ENCODE measurements at regions not wholly inside any gene's neighbourhood (a gene's known extent, or its start where the extent isn't known, plus 50 kb on each side); places are given as distances from the start of the nearest gene placed in this dataset.

DNA sequence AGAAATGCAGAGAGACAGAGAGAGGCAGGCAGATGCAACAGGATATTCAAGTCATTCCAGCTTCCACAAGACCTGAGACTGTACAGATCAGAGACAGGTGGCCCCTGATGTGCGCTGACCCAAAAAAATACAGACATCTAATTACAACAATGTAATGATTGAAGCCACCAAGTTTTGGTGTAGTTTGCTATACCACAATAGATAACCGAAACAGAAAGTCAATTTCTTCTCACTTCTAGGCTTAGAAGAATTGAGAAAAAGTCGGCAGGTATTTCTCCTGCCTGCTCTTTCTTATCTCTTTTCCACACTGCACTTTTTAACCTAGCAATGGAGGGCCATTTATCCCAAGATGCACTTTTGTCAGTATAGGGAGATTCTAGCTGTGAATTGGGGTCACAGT is 949.2 kb downstream of the CDH11 start:
- intact Hi-C loops (cut with DNase I) = no loop called here
- no peaks in the 10 kb centered on the region for H3K27me3 ChIP-seq
- TF ChIP-seq, protein P1, sequence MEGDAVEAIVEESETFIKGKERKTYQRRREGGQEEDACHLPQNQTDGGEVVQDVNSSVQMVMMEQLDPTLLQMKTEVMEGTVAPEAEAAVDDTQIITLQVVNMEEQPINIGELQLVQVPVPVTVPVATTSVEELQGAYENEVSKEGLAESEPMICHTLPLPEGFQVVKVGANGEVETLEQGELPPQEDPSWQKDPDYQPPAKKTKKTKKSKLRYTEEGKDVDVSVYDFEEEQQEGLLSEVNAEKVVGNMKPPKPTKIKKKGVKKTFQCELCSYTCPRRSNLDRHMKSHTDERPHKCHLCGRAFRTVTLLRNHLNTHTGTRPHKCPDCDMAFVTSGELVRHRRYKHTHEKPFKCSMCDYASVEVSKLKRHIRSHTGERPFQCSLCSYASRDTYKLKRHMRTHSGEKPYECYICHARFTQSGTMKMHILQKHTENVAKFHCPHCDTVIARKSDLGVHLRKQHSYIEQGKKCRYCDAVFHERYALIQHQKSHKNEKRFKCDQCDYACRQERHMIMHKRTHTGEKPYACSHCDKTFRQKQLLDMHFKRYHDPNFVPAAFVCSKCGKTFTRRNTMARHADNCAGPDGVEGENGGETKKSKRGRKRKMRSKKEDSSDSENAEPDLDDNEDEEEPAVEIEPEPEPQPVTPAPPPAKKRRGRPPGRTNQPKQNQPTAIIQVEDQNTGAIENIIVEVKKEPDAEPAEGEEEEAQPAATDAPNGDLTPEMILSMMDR (IDR thresholded peaks at IDR 0.05) = no peak
- TF ChIP-seq POLR2A (IDR thresholded peaks at IDR 0.05) = no peak
- no peak overlapping the region for H3K4me3 ChIP-seq (replicated peaks in 1 of 3)
- whole genome bisulfite sequencing, 2 donors = 63 to 82% methylated on average over 3 of the region's 3 CpGs
- H3K36me3 ChIP-seq = no peaks in the 10 kb centered on the region
- H3K4me1 ChIP-seq = no peaks in the 10 kb centered on the region
- H3K9me3 ChIP-seq = no peaks in the 10 kb centered on the region
- no peak overlapping the region for H3K27ac ChIP-seq
- DNase-seq = no peak

DNA sequence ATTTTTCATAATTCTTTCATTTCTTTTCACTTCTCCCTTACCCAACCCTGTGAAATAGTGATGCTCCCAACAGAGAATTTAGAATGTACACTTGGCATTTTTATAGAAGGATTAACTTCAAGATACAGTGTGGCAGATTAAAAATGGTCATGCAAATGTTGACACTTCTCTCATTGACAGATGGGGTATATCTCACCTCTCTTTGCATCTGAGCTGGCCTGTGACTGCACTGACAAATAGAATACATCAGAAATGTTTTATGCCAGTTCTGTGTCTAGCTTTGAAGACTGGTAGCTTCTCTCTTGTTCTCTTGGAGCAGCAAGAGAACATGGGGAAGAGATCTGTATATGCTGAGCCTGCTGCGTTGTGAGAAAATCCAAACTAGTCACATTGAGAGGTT is 949.6 kb downstream of the CDH11 start:
- no peak for TF ChIP-seq POLR2A (IDR thresholded peaks at IDR 0.05)
- TF ChIP-seq, protein P1 (IDR thresholded peaks at IDR 0.05) = no peak
- no peak for DNase-seq
- no peaks in the 10 kb centered on the region for H3K27me3 ChIP-seq
- no peaks in the 10 kb centered on the region for H3K4me1 ChIP-seq
- H3K36me3 ChIP-seq = no peaks in the 10 kb centered on the region
- WGBS, 2 donors = 88 to 89% methylated on average over 1 of the region's 1 CpG
- H3K9me3 ChIP-seq = no peaks in the 10 kb centered on the region
- H3K4me3 ChIP-seq (replicated peaks in 1 of 3) = no peak overlapping the region
- H3K27ac ChIP-seq = no peak overlapping the region
- intact Hi-C loops (cut with DNase I) = no loop called here

DNA sequence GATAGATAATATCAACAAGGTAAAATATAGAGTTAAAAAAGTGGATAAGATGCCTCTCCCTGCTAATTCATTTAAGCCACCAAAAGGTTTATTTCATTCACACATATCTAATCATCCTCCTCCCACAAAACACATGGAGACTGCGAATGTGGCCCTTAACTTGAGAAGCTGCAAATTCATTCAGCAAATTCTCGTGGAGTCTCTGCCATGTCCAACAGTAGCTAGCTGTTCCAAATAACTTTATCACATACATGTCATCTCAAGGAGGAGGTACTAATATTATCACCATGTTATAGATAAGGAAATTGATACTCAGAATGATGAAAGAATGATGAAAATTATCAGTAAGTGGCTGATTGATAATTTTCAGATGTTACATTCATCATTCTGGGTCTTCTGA is 950.2 kb downstream of the CDH11 start:
- TF ChIP-seq, protein P1 (IDR thresholded peaks at IDR 0.05) = no peak
- no peak for TF ChIP-seq POLR2A (IDR thresholded peaks at IDR 0.05)
- H3K4me1 ChIP-seq = no peaks in the 10 kb centered on the region
- H3K36me3 ChIP-seq = no peaks in the 10 kb centered on the region
- intact Hi-C loops (cut with DNase I) = no loop called here
- H3K4me3 ChIP-seq (replicated peaks in 1 of 3) = no peak overlapping the region
- H3K9me3 ChIP-seq = no peaks in the 10 kb centered on the region
- no peak for DNase-seq
- 73 to 82% methylated on average over 2 of the region's 2 CpGs for WGBS, 2 donors
- no peaks in the 10 kb centered on the region for H3K27me3 ChIP-seq
- no peak overlapping the region for H3K27ac ChIP-seq

DNA sequence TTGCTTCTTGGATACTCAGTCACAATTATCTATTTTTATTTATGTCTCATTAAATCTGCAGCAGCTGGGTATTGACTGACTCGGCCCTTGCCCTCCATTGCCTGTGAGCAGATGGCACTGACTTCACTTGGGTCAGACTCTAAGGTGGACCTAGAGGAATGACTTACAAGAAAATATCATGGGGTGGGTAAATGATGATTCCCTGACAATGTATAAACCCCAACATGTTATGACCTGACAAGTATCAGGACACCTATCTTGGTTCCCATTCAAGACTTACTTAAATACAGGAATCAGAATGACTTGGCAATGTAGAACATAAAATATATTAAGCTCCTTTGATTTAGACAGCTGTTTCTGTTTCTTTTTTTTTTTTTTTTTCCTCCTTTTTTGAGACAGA is 953.5 kb downstream of the CDH11 start:
- Histone ChIP-seq H3K4me3 (replicated peaks in 1 of 3) (no peak overlapping the region), H3K27me3 (no peaks in the 10 kb centered on the region), H3K27ac (no peak overlapping the region), H3K4me1 (no peaks in the 10 kb centered on the region), H3K36me3 (no peaks in the 10 kb centered on the region), H3K9me3 (no peaks in the 10 kb centered on the region)
- TF ChIP-seq POLR2A (IDR thresholded peaks at IDR 0.05) = no peak
- TF ChIP-seq, protein P1 (IDR thresholded peaks at IDR 0.05) = no peak
- no peak for DNase-seq
- intact Hi-C loops (cut with DNase I) = no loop called here
- 81 to 85% methylated on average over 1 of the region's 1 CpG for WGBS, 2 donors

DNA sequence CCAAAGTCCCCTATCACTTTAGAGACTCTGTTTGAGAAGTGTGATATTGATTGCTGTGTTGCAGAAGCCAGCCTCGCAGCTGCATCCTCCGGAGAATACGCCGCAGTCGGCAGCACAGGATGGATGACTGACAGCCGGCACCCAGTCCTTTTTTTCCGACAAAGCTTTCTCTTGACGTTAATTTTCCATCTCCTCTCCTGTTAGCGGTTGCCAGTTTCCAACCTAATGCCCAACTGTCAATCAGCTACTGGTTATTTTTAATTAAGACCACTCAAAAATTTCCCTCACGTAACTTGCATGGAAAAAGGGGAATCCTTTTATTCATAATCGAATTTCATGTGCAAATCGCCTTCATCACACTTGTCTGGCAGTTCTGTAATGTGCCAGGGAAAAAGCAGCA is 953.9 kb downstream of the CDH11 start:
- Histone ChIP-seq H3K27ac (no peak overlapping the region), H3K27me3 (no peaks in the 10 kb centered on the region), H3K4me3 (replicated peaks in 1 of 3) (no peak overlapping the region), H3K9me3 (no peaks in the 10 kb centered on the region), H3K36me3 (no peaks in the 10 kb centered on the region), H3K4me1 (no peaks in the 10 kb centered on the region)
- 81 to 88% methylated on average over 12 of the region's 12 CpGs for WGBS, 2 donors
- intact Hi-C loops (cut with DNase I) = no loop called here
- no peak for DNase-seq
- TF ChIP-seq, protein P1 (IDR thresholded peaks at IDR 0.05) = no peak
- TF ChIP-seq POLR2A (IDR thresholded peaks at IDR 0.05) = no peak

Measured in thyroid gland (tissue), 4 donors.